Upper lobe of left lung (tissue), 4 donors: ENCODE measurements at regions not wholly inside any gene's neighbourhood (a gene's known extent, or its start where the extent isn't known, plus 50 kb on each side); places are given as distances from the start of the nearest gene placed in this dataset.

Experiments used
- CTCF ChIP-seq, 6 experiments: fragments of 450-650 bp in 4 of 6; fragments of 200-600 bp in 2 of 6; sonication (generic) in 2 of 6; IDR thresholded peaks; one replicate each; pipeline ENCODE4 v1.5.1; 2016 to 2019; ENCODE audit warnings: antibody characterized with exemption in 6 of 6
- POLR2A ChIP-seq, 4 donors: fragments of 450-650 bp; IDR thresholded peaks; one replicate each; pipeline ENCODE4 v1.5.1; 2016 to 2017; ENCODE audit warnings: antibody characterized with exemption in 4 of 4, mild to moderate bottlenecking in 2 of 4
- POLR2AphosphoS5 ChIP-seq, 2 donors: sonication (generic); formaldehyde crosslinking; IDR thresholded peaks; one replicate each; pipeline ENCODE4 v1.5.1; 2017; ENCODE audit warnings: antibody characterized with exemption in 2 of 2

- no peak for TF ChIP-seq POLR2AphosphoS5 (IDR thresholded peaks at IDR 0.05)
- TF ChIP-seq CTCF (IDR thresholded peaks at IDR 0.05): no peak
- no peak for TF ChIP-seq POLR2A (IDR thresholded peaks at IDR 0.05)
Measured at GRCh38 chr3:175895731-175896130, 1036.6 kb downstream of the NAALADL2 start.
